ENCODE measurements at regions not wholly inside any gene's neighbourhood (a gene's known extent, or its start where the extent isn't known, plus 50 kb on each side); places are given as distances from the start of the nearest gene placed in this dataset.

DNA sequence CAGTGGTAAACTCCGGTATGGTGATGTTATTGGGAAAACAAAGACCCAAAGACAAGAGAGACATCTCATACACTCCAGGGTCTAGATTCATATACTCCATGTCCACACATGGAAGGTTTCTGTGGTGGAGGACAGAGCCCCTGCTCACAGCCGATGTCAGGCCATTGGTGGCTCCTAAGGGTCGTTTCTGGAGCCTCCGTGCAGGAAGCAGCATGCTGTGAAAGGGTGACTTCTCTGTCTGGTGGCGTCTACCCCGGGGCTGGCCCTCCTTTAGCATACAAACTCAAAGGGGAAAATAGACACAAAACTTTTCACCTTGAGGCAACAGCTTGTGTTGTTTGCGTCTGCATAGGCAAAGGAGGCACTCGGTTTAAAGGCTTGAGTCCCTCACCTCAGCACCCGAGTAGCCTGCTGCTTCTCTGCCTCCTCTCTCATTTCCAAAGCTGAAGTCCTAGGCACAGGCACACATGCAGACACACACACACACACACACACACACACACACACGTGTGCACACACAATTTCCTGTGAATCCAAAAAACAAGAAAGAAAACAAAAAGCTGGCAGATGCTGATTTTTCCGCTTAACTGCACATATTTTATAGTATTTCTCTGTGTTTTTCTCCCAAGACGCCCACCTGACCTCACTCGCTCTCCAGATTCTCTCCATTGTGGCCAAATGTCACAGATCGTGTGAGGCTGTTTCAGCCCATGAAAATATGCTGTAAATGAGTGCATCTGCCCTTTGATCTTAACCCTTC is 601.4 kb upstream of the MGMT start:
- no peak for DNase-seq

DNA sequence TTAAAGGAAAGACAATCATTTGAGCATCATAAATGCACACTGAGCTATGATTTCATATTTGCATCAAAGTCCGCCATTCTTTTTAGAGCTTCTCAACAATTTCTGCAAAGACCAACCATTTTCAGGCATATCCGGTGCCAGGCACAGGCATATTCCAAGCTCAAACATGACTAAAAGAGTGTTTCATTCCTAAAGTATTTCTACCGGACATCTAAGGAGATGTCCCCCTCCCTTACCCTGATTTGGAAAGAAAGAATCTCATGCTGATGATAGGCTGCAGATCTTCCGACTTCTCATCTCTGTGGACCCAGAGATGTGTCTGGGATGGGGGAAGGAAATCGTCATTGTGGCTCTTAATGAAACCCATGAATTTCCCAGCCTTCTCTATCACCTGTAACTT is 600.5 kb upstream of the MGMT start:
- DNase-seq: no peak

DNA sequence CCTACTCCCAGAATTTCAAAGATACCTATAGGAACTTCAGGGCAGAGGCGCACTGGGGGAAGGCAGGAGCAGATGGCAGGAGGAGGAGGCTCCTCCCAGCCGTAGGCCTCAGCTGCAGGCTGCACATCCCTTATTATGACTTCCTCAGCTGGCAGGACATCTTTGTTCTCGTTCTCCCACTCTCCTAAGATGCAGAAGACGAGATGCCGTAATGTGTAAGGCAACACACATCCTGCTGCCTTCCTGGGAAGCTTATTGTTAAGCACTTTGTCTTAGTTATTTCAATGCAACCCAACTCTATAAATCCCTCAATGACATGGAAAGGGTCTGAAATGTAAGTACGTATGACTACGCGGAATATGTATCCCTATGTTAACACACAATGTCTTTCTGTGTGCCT is 599.8 kb upstream of the MGMT start:
- DNase-seq: no peak

DNA sequence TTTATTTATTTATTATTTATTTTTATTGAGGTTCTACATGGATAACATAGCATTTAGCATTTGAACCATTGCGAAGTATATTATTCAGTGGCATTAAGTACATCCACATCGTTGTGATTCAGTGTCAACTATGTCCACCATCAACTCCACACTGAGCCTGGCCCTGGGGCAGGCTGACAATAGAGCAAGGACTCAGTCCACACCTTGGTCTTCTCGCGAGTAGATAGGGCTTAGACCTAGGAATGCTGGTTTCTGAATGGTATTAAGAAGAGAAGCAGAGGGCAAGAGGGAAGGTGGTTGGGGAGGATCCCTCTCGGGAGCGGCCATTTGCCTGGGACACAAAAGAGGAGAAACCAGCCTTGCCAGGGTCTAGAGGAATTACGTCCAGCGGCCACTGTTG is 599.2 kb upstream of the MGMT start:
- no peak for DNase-seq

DNA sequence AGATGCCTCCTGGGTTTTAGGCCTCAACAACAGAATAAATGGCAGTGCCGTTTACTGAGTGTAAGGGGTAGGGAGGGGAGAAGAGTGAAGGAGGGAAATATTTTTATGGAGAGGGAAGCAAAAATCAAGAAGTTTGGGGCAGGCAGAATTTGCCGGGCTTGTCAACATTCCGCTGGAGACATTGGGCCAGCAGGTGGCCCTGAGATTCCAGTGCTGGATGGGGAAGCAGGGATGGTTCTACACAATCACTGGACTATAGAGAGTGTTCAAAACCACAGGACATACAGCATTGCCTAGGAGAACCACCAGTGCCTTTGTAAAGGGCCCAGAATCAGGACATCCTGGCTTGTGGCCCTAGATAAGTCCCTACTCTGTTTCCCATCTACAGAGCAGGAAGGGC is 598.6 kb upstream of the MGMT start:
- no peak for DNase-seq

DNA sequence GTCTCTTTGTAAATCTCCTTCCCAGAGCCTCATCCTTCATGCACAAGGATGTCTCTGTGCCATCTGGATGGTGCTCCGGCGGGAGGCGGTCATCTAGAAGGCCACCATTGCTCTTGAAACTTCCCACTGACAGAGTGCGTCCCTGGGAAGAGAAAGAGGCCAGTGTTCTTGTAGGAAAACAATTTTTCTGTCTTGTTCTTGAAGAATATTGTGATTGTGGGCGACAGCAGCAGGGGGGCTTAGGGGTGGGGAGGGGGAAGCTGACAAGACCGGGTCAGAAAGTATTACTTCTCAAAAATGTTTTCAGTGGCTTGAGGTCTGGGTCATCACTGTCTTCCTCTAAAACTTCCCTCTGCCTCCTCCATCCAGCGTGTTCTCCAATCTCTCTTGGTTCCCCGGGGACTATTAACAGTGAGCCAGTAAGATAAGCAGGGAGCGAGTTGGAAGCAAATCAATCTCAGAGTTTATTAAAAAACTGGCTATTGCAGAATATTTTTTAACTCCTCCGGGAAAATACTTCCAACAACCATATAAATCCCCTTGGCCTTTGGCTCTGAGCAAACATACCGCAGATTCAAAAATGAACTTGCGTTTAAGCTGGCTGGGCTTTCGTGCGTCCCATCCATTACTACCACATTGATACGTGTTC is 597.8 kb upstream of the MGMT start:
- no peak for DNase-seq

DNA sequence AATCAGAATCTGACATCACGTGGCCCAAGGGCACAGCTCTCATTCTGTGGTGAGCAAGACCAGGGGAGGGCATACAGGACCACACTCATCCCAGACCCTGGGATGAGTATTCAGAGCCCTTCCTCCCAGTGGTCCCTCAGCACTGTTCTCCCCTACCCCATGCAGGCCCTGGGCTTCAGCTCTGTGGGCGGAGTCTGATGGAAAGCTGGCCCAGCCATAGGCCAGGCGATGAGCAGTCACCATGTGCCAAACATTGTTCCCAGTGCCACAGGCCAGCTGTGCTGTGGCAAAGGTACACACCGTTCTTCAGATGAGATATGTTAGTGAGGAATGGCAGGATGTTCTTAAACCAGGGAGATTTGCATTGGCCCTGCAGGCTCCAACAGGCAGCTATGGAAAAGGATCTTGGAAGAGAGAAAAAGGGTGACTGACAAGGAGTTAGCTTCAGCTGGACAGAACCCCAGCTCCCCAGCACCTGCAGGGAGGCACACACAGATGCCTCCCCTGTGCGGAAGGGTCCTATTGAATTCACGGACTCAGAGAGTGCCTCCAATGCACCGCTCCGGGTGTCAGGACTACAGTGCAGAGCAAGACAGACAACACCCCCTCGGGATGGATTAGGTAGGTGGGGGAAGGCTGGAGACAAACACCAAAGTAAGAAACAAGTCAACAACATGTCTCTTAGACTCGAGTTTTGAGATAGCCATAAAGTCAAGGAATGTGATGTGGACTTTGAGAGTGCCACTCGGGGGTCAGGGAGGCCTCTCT is 596.0 kb upstream of the MGMT start:
- DNase-seq: no peak

DNA sequence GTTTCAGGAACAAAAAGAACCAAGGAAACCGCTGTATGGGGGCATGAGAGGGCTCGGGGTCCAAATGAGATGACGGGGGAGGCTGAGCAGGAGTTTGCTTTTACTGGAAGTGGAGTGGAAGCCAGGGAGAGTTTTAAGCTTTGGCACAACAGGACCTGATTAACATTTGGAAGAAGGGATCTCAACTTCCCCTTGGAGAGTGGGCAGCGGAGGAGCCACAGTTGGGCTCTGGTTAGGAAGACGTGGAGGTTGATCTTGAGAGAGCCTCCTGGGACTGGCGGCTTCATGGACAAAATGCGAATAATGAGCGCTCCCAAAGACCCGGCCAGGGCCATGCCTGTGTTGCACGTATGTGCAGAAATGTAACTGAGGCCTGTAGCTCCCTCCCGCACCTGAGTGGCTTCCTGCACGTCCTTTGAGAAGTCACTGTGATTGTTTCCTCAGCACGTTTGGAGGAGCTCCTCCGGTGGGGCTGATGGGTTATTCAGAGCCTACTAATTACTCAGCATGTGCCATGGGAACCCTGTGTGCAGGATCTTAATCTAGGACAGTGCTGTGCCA is 595.3 kb upstream of the MGMT start:
- no peak for DNase-seq

DNA sequence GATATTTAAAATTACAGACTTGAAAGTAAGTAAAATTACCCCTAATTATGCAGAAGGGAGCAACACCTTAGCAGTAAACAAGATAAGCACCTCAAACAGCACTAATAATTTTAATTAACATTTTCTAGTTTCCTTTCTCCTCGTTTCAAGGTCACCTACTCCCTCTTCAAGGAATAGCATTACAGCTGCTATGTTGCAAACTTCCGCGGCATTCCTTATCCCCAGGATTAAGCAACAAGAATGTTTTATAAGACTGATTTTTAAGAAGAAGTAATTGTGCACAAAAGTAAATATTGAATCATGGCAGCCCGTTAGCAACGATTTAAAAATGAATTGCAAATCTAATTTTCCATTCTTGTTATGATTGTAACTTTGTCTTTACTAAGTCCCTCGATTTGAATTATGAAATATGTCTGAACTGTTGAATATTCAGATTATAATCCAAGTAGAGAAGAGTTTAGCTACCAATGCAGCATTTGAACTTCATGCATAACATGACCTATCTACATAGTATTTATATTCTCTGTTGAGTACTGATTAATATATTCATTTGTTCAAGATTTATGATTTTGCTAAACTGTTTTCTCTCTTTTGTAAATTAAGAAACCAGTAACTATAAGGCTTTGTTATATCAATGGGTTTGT is 593.5 kb upstream of the MGMT start:
- DNase-seq: no peak

DNA sequence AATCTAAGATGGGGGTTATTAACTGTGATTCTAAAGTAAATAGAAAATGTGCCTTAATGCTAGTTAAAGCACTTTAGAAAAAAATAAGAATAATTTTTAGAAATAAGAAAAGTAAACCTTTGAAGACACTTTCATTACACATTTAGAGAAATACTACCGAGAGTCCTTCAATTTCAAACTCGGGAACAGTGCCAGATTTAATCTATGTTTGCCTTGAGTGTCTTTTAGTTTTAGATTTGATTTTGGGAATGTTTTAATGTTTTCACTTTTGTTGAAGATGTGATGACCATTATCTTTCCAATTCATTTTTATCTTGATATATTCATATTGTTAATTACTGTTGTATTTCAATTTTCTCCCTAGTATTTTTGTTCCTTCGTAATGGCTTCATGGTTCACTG is 592.7 kb upstream of the MGMT start:
- DNase-seq: no peak

DNA sequence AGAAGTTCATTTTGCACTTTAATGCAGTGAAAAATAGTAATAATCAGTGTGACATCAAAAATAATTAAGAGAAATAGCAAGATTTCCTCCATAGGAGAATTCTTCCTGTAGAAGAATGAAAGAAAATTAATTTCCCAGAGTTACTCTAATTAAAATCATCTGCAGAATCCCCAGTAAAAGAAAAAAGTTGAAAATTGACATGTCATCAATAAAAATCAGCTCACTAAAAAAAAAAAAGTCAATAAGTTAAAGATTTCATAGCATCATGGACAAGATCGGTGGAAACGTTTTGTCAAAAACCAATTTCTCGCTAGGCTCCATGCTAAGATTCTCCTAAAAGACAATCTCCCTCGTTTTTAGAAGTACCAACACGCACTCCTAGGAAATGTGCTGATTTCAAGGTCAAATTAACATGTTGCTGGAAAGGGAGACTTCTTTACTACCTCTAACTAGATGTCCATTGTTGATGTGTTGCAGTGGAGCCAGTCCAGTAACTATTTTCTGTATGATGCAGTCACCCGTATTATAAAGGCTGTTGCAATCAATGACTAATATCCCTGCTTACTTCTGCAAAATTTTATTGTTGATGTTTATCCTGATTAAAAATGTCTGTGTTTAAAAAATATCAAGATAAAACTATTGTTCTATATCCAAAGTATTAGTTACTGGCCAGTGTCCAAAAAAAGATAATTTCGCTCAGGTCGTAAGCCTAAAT is 591.9 kb upstream of the MGMT start:
- no peak for DNase-seq

DNA sequence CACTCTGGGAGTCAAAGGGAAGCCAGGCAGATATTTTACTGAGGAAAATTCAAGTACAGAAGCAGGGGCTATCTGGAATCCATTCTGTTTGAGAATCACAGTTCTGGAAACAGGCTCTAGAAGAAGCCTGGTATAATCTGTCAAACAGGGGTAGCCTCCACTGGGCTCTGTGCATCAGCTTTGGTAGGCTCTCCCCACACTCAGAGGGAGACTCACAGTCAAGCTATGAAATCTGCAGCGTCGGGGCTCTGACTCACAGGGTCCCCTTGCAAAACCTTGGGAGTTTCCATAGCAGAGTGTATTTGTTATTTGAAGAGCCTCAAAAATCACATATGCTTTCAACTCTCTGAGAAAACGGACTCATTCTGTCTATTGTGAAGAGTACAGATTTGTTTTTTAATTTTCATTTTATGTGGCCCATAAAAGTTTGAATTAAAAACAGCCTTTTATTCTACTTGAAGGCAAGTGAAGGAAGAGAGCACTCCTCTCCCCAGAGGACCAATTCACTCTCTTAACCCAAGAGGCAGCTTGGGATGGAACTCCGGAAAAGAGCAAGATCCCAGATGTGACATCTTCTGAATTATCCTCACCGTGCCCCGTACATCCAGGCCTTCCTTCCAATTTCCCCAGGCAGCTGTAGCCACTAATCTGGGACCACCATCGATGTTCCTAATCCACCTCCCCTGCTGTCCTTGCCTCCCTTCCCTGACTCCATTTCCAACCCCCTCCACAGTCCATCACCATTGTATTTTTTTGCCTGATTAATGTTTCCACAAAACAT is 590.9 kb upstream of the MGMT start:
- no peak for DNase-seq

DNA sequence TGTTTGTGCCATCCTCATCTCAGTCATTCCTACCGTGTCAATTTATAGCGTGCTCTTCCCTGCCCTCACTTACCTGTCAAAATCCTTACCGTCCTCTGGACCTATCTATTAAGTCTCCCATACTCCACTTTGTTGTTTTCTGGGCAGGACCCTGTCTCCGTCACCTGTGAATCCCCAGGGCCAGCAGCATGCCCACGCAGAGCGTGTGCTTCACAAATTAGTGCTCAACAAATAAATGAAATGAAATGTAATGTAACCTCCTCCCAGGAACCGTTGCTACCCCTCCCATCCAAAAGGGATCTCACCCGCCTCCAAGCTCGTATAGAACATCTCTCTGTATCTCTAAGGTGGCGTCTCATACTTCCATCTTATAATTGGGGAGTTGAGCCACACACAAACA is 589.9 kb upstream of the MGMT start:
- no peak for DNase-seq

DNA sequence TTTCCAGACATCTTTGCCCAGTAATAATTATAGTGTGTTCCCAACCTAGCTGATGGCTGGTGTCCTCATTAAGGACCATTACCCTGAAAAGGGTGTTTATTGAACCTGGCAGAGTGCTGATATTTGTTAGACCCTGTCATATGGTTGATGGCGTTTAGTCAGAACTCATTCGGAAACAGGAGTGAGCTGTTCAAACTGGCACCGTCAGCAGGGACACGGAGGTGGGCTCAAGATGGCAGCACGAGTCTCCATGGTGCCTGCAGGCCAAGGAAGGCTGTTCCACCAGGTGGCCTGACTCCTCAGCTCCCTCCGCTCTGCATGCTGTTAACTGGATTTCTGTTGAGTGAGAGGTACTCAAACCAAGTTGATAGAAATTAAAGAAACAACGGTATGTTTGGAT is 589.1 kb upstream of the MGMT start:
- no peak for DNase-seq

DNA sequence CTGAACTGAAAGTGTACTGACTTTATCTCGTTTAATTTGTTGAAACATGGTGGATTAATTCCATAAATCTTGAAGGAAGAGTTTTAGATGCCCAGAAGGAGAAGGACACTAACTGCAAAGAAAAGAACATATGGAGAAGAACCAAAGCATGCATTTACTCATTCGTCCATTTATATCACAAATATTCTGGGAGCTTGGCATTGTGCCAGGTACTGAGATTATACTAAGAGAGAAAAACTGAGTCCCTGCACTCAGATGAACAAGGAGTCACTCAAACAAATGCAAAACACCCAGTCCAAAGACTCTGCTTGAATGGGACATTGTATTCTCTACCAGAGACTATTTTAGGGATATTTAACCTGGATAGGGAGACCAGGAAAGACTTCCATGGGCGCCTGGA is 588.0 kb upstream of the MGMT start:
- no peak for DNase-seq

DNA sequence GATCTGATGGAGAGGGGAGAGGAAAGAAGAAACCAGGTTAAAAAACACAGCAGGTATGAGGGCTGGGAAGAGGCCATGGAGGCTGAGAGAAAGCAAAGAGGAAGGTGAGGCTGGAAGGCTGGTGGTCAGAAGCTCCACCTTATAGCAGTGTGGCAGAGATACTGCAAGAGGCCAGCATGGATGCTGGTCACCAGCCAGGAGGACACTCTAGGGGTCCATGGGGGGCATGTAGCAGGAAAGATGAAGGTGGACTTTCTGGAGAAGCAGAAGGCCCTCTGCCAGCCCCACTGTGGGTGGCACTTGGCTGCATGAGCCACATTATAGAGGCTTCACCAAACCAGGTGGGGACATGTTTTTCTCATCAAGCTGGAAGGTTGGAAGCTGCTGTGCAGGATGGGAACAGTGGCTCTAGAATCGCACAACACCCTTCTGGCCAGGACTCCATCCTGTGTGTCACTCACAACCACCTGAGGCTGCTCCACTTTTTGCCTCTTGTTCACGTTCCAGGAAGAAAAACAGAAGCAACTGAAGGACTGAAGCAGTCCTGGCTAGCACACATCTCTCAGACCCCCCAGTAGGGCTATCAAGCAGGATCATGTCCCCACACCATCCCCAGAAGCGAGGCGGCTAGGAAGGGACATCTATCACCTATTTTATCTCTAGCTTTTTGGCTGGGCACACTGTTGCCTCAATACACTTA is 587.5 kb upstream of the MGMT start:
- no peak for DNase-seq

DNA sequence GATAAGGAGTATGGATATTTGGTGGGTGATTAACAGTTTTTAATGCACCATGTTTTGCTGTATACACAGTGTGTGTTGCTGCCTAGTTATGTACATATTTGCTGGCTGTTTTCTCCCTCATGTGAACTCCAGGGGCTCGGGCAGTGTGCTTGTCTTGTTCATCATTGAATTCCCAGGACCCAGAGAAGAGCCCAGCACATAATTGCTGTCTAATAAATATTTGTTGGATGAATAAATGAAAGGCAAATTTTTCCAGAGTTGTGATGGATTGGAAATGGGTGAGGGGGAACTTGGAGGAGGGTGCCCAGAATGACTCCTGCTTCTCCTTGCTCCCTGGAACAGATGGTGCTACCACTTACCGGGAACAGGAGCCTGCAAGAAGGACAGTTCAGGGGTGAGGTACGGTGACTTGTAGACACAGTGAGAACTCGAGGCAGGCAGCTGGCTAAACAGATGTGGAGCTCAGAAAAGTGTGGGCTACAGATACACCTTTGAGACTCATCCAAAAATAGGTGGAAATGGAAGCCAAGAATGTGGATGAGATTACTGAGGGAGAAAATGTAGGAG is 586.8 kb upstream of the MGMT start:
- DNase-seq: no peak

DNA sequence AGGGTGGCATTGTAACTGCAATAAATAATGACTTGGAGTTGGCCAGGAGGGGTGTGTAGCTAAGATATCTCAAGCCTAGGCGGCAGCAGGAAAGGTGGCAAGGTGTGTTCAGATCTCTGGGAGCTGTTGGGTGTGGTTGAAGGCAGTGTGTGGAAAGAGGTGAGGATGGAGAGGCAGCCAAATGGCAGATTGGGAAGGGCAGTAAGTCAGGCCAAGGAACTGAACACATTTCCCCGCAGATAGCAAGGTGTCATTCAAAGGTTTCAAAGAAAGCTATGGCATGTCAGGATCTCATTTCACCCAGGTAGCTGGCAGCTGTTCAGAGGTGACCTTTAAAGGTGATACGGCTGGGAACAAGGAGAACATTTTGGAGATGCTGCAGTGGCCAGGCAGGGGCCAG is 586.0 kb upstream of the MGMT start:
- DNase-seq: no peak

DNA sequence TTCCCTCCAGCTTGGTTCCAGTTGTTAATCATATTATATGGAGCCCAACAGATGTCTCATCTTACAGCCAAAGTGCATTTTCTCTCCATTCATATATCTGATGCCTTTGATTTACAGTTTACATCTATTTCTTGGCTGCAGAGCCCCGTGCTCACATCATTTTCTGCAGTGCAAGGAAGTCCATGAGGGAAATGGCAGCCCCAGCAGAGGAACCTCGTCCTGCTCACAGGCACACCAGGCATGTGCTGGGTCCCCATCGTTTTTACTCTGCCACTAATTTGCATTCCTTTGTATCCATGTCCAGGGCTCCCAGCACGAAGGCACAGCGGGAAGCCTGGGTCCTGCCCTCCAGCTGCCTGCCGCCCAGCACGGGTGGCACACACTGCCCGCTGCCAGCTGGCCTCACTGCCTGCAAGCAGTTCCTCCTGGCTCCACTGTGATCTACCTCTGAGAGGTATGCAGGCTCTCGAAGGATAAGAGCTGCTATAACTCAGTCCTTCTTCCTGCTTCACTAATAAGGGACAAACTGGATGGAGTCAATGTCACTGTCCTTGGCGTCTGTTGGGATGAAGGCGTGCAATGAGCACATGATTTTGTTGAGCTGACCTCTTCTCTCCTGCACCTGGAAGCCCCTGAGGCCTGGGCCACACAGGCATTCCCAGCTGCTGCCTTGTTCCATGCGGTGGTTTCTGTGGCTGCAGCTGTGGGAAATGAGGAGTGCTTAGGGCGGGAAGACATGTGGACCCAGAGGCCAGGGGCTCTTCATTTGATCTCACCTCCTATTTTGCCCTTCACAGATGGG is 583.6 kb upstream of the MGMT start:
- DNase-seq: no peak

DNA sequence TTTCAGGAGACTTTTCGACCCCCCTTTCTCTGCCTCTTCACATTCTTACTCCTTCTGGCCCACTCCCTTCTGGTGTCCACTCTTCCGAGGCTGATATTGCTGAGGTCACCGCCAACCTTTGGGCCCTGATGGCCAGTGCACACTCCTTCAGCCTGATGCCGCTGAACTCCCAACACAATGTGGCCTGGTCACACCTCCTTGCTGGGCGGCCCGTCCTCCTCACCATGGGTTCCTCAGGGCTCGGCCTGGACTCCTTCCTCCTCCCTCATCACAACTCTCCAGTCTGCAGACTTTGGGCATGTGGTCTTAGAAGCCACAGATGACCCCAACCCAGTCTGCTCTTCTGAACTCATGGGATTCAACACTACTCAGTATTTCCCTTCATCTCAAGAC is 583.0 kb upstream of the MGMT start:
- DNase-seq: no peak
